ENCODE measurements at regions not wholly inside any gene's neighbourhood (a gene's known extent, or its start where the extent isn't known, plus 50 kb on each side); places are given as distances from the start of the nearest gene placed in this dataset.

DNA sequence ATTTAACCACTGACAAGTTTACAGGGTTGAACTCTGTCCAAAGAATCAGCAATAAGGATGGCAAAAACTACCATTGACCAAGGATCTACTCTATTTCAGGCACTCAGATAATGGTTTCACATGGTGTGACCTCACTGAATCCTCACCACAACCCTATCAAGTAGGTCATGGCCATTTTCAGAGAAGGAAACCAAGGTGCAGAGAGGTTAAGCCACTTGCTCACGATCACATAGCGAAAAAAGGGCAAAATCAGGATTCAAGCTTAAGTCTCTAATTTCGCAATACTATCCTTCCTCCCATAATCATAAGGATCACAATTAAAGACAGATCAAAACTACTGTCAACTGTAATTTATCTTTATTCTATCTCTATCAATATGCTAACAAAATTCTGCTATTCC is 191.0 kb upstream of the AFF2 start:
- no peak for FAIRE-seq
- no peak overlapping the region for H3K4me3 ChIP-seq (replicated peaks in 1 of 3; ENCODE audit: insufficient read depth in 1 of 3, low read depth in 1 of 3, low read length in 3 of 3)
- no peak overlapping the region for H3K4me2 ChIP-seq (ENCODE audit: insufficient read depth, low read length)
- ChIA-PET POLR2A (no interaction called here), CTCF (no interaction called here)
- intact Hi-C loops (cut with micrococcal nuclease) (no loop called here), dilution Hi-C loops (cut with MboI; ENCODE audit: extremely low pct_ligation_motif_present, low sequenced_read_pairs) (no loop called here)
- H3K27ac ChIP-seq (ENCODE audit: insufficient read depth, low read depth, low read length): no peak overlapping the region
- no peak overlapping the region for H2AFZ ChIP-seq (ENCODE audit: low read depth, low read length)
- H3K9me3 ChIP-seq (replicated peaks; ENCODE audit: control insufficient read depth, insufficient read depth, low read length): no peaks in the 10 kb centered on the region
- H3K36me3 ChIP-seq (ENCODE audit: control insufficient read depth in 2 of 2, extremely low read depth in 1 of 2, insufficient read depth in 2 of 2, low read length in 2 of 2): no peaks in the 10 kb centered on the region
- H3K9ac ChIP-seq (replicated peaks; ENCODE audit: extremely low read depth, insufficient read depth, low read length): no peak overlapping the region
- H3K27me3 ChIP-seq (ENCODE audit: control insufficient read depth in 2 of 2, insufficient read depth in 2 of 2, low read length in 2 of 2): no peaks in the 10 kb centered on the region
- DNase-seq (ENCODE audit: low read depth, low spot score): no peak
- no peaks in the 10 kb centered on the region for H3K9me1 ChIP-seq (replicated peaks; ENCODE audit: control insufficient read depth, extremely low read depth, insufficient read depth, low read length)
- no peaks in the 10 kb centered on the region for H3K79me2 ChIP-seq (ENCODE audit: control insufficient read depth, insufficient read depth, low read length)
- no peaks in the 10 kb centered on the region for H3K4me1 ChIP-seq (ENCODE audit: control insufficient read depth, extremely low read depth, insufficient read depth, low read length)
- TF ChIP-seq, protein P1, sequence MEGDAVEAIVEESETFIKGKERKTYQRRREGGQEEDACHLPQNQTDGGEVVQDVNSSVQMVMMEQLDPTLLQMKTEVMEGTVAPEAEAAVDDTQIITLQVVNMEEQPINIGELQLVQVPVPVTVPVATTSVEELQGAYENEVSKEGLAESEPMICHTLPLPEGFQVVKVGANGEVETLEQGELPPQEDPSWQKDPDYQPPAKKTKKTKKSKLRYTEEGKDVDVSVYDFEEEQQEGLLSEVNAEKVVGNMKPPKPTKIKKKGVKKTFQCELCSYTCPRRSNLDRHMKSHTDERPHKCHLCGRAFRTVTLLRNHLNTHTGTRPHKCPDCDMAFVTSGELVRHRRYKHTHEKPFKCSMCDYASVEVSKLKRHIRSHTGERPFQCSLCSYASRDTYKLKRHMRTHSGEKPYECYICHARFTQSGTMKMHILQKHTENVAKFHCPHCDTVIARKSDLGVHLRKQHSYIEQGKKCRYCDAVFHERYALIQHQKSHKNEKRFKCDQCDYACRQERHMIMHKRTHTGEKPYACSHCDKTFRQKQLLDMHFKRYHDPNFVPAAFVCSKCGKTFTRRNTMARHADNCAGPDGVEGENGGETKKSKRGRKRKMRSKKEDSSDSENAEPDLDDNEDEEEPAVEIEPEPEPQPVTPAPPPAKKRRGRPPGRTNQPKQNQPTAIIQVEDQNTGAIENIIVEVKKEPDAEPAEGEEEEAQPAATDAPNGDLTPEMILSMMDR (IDR thresholded peaks at IDR 0.05; ENCODE audit: extremely low read depth in 1 of 2, insufficient read depth in 1 of 2, low read depth in 1 of 2, low read length in 2 of 2): no peak
- no peak for TF ChIP-seq POLR2AphosphoS5 (IDR thresholded peaks at IDR 0.05; ENCODE audit: insufficient read depth, low read depth, low read length)
- no peak for TF ChIP-seq EZH2 (IDR thresholded peaks at IDR 0.05; ENCODE audit: borderline replicate concordance, low read depth, low read length, severe bottlenecking)
- no peak for TF ChIP-seq FOS (IDR thresholded peaks at IDR 0.05; ENCODE audit: borderline replicate concordance, insufficient read depth, low read length)
- TF ChIP-seq MYC (IDR thresholded peaks at IDR 0.05; ENCODE audit: low read depth, low read length): no peak
- TF ChIP-seq GATA2 (IDR thresholded peaks at IDR 0.05; ENCODE audit: insufficient read depth, insufficient read length, low read depth, low read length): no peak
- TF ChIP-seq, protein P2, sequence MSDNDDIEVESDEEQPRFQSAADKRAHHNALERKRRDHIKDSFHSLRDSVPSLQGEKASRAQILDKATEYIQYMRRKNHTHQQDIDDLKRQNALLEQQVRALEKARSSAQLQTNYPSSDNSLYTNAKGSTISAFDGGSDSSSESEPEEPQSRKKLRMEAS (IDR thresholded peaks at IDR 0.05; ENCODE audit: insufficient read depth, insufficient read length): no peak
- no peak for TF ChIP-seq POLR2A (IDR thresholded peaks at IDR 0.05; ENCODE audit: low read depth, low read length)
- TF ChIP-seq JUN (IDR thresholded peaks at IDR 0.05; ENCODE audit: borderline replicate concordance, insufficient read depth, insufficient read length, low read depth): no peak
- no peaks in the 10 kb centered on the region for H4K20me1 ChIP-seq (replicated peaks; ENCODE audit: control insufficient read depth, extremely low read depth, insufficient read depth, low read length)
- no TSS peak for BruUV-seq (replicated peaks)

Measured in endothelial cell of umbilical vein (primary cell).